ENCODE measurements at regions not wholly inside any gene's neighbourhood (a gene's known extent, or its start where the extent isn't known, plus 50 kb on each side); places are given as distances from the start of the nearest gene placed in this dataset.

DNA sequence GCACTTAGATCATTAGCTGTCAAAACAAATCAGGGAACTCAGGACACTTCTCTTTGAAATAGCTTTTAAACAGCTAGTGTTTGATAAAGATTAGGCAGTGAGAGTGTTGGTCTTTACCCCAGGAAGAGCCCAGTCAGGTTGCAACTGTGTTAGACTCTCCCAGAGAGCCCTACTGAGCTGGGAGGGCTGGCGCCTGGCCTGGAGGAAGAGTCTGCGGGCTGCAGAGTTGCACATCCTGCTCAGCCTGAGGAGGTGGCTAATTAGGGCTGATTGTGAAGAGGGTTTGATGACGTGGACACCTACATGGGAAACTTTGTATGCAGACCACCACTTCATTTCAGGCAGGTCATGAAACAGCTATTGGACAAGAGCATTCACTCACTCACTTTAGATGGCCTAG is 112.0 kb downstream of the TMEM174 start:
- DNase-seq = no peak

DNA sequence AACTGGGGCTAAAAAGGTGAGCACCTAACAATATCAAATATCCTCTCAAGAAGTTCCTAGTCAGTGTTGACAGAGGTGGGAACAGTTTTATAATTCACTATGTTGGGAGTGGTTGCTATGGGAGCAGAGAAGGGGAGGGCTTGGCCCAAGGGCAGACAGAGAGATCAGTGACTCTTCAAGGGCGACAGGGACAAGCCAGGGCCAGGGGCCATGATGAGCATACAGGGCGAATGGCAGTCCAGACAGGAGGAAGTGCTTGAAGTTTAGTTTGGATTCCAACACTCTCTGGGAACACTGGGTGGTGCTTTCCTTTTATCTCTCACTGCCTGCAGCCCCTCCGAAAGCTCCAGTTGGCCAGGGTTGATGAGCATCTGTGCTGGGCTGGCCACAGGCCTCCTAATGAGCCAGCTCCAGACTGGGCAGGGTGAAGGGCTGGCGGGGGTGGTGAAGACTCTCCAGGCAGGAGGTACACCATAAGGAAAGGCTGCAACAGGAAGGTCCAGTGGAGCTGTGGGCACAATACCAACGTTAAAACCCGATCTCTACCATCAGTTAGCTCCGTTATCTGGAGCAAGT is 111.3 kb downstream of the TMEM174 start:
- DNase-seq = no peak

DNA sequence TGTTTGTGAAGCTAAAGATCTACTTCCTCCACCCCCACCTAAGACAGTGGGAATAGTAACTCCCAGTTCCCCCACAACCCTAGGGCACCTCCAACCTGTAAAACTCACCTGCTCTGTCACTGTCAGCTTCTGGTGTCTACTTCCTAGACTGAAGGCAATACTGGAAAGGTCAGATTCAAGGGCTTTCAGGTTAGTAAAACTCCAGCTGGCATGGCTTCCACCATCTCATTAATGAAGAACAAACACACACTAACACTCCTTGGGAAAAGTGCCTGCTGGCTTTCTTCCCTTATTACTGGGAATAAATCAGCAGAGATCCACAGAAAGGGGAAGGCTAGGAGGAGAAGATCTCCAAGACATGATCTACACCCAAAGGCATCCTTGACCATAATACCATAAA is 109.9 kb downstream of the TMEM174 start:
- DNase-seq = no peak

DNA sequence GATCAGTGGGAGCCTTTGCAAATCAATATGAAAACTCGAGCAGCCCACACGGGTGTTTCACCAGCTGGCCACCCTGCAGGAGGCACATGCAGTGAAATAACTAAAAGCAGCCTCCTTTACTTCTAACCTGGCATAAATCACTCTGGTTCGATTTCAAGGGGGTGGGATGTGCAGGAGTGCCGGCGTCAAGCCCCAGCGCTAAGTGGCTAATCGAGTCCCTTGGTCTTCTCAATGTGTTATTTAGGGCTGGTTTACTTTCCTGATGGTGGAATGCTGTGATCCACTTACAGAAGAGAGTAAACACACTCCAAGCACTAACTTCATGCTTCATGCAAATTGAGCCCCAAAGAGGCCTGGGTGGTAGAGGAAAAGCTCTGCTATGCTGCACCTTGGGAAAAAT is 109.4 kb downstream of the TMEM174 start:
- no peak for DNase-seq

DNA sequence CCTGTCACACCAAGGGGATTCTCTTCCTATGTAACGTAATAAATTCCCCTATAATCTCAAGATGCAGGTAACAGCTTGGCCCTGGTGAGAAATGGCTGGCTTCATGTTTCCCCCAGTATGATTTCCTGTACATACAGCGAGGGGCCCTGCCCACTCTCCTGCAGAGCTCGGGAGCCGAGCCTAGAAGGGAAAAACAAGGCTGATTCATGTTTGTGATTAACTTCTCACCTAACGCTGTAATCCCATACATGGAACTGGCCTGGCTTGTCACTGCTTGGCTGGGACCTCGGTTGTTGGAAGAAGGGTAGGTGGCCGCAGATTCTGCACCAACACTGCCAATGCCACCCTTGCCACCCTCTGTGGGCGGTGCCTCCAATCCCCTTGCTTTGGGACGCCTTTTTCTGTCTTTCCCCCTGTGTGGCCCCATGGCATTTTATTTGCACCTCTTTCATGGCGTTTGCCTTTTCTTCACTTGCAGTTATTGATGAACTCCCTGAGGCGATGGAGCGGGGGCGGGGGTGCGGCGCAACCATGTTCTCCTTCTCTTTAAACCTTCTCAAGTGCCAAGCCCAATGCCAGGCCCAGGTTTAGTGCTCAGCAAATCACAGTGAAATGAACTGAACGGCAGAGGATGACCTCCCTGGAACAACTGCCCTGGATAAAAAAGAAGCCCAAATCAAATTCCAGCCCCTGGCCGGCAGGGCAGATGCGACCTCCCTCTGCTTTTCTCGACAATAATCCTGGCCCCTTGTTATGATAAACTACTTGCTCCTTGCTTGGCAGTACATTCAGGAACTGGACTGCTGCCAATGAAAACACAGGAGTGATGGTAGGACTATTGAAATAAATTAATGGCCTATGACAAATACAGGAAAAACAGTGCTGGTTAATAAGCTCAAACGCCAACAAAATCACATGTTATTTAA is 108.1 kb downstream of the TMEM174 start:
- DNase-seq = no peak

DNA sequence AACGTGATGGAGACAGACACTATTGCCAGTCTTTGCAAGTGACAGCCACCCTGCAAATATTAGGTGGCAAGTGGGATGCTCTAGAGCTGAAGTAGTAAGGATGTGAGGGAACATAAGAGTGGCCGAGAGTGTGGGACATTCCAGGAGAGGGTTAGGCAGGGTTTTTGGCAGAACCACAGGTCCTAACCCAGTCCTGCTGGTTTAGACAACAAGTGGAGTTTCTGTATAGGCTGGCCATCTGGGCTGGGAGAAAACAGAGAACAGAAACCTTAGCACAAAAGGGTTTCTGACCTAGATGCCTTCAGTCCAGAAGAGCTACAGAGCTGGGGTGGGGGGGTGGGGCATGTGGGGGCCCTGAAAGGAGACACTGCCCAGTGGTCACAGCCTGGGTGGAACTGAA is 107.4 kb downstream of the TMEM174 start:
- no peak for DNase-seq

DNA sequence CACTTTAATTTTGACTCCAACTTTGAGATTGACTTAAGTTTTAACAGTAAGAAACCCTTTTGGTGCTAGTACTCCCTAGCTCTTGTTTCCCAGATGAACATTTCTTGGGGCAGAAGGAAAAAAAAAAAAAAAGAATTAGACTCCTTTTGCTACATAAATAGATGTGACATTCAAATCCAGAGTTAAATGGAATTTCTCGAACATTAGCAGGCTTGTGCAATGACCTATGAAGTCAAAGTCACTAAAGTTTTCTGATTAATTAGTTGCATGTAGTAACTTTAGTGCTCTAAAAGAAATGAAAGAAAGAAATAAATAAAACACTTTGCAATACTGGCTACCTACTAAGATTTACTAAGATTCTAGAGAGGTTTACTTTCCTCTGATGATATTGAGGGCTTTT is 106.8 kb downstream of the TMEM174 start:
- DNase-seq = no peak

DNA sequence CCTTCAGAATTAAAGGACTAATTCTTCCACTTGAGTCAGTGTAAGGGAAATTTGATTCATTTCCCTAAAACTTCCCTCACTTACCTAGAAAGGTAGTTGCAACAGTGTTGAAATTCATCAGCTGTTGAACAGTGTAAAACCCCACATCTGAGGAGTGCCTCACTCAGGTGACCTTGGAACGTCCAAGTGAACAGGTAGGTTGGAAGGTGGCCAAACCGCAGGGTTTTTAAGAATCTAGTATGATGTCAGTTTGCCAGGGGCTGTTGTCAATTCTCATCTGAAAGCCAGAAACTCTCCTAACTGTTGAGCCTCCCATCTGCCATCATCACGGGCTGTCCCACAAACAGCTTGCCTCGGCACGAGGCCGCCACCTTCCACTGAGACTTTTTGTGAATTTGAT is 105.7 kb downstream of the TMEM174 start:
- DNase-seq = no peak

DNA sequence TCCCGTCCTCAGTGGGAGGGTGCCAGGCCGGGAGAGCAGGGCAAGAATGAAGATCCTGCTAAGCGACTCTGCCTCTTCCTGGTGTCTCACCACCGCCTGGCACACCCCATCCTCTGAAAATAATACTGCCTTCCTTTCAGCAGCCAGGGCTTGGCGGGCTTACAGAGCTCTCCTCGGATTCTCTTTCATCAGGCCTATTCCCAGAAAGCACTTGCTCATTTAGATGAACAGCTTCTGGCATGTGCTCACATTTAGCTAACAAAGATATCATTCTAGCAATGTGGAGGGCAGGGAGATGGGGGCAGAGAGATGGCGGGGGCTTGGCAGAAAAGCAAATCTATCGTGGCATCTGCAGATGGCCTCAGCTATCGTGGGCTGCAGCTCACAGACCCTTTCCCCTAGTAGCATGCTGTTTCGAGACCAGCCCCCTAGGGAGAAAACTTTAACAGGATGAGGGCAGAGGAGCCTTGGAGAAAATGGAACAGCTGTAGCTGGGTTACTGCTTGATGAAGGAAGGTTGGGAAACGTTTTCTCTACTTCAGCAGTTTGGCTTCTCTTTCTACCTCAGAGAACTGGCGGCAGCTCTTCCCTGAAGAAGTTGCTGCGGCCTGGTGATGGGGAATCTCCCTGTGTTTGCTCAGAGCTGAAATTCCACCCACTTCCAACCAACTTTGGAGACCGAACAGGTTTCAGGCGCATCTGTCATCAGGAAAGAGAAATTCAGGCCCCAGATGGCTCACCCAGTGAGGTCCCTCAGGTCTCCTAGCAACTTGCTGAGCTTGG is 102.1 kb downstream of the TMEM174 start:
- no peak for DNase-seq

DNA sequence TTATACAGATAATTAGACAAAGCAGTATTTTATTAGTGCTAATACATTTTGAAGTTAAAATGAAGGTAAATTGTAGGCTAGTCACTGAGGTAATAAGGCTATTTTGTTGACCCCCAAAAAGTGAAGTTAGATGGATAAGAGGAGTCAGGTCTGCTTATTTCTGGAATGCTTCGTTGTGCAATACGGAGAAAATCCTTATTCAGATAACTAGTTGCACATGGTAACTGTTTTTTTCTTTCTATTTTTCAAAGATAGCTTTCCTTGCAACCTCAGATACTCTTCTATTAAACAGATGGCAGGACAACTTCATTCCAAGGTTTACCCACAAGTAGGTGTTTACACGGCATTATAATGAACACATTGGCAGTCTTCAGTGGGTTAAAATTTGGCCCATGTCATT is 101.1 kb downstream of the TMEM174 start:
- DNase-seq = no peak

DNA sequence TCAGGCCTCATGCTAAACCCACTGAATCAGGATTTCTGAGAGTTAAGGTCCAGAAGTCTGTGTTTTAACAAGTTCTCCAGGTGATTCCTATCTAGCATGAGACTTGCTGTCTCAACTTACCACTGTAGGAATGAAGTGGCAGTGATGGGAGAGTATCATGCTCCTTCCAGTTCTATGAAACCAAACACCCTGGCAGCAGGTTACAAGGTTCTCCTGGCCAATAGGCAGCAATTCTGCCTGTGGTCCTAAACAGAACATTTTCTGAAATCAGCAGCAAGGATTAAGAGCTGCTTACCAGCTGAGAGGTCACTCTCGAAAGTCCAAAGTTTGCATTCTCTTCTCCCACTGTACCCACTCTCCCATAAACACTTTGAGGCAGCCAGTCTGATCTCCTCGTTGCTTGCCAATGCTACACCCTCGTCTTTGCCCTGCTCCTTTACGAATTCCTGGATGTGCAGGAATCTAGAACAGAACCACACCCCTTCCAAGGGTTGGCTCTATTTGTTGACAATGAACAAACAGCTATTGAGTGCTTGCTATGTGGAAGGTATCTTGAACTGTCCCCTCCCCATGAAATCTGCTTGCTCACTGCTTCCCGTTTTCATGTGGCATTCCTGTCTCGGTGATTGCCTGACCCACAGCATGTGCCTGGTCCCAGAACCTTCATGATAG is 100.5 kb downstream of the TMEM174 start:
- DNase-seq = no peak

DNA sequence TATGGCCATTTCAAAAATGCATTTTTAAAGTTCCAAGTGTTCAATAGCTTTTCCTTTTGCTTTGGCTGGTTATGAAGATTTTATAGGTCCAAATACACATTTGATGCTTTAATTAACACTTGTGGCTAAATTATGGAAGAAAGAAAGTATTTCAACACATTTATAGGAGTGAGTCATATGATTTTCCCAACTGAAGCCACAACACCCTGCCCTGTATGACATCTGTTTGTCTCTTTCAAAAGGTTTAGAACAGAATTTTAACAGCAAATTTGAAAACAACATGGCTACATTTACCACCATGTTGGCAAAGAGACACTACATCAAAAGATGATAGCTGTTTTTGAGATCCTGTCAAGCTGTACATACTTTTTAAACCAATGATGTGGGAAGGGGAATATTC is 99.4 kb downstream of the TMEM174 start:
- DNase-seq = no peak

DNA sequence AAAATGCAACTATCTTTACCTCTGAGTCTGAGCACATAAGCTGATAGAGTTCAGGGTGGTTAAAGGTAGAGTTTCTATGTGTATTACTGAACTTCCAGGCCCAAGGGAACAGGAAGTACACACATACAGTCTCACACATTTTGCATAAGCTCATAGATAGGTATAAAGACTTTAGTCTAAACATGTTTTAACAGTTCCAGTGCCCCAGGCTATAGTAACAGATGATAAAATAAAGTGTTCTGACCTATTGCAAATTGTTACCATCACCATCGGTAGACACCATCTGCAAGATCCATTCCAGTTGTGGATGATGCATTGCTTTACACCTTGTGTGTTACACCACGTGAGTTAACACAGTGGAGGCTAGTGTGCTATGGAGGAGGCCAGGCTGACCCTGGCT is 95.8 kb downstream of the TMEM174 start:
- no peak for DNase-seq

DNA sequence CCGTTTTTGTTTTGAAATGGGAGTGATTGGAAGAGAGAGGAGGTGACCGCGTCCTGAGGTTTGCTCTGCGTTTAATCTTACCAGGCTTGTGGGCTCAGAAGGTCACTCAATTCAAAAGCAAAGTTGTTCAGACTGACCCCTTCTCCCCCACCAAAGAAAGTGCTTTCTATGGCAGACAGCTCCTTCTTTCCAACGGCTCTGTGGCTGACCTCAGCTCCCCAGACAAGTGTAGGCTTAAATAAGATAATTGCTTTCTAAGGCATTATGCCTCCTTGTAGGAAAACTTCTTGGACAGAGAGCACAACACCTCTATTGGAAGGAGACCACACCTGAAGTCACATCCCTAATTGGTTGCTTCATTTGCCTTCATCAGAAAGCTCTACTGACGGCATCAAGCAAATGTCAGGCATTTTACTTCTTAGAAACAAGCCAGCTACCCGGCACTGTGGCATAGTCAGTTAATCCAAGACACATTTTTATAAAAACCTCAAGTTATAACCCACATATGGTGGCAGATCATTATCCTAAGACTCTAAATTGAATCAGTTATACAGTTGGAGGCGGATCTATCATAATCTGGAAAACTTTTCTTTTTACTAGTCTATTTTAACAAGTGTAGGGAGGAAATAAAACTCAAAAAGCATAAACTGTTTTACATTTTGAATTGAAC is 94.9 kb downstream of the TMEM174 start:
- no peak for DNase-seq

DNA sequence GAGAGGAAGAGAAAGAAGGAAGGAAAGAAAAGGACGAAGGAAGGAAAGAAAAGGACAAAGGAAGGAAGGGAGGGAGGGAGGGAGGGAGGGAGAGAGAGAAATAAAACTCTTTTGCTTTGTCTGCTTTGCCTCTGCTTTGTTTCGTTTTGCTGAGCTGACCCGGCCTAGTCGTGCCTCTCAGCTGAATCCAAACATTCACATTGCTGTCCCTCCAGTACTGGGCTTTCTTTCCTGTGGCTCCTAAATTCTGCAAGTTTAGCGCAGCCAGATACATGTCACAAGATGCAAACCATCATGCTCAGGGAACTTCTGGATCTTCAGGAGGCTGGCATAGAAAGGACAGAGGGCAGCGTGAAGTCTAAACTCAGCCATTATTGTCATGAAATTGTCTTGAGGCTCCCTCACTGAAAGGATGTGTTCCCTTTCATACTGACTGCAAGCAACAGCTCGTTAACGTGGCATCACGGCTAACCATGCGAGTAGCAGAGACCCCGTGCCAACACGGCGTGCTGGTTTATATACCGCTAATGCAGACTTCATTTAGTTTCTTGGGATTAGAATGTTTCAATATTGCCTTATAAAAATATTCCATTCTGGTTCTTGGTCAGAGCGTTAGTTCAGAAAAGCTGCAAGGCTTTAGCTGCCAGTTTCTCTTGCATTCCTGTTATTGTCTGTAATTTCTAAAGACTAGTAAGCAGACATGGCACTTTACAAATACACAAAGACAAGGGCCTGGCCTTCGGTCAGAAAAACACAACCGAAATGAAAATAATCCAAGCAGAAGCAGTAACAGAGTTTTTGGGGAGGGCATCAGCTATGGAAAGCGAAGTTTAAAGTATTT is 94.2 kb downstream of the TMEM174 start:
- no peak for DNase-seq

DNA sequence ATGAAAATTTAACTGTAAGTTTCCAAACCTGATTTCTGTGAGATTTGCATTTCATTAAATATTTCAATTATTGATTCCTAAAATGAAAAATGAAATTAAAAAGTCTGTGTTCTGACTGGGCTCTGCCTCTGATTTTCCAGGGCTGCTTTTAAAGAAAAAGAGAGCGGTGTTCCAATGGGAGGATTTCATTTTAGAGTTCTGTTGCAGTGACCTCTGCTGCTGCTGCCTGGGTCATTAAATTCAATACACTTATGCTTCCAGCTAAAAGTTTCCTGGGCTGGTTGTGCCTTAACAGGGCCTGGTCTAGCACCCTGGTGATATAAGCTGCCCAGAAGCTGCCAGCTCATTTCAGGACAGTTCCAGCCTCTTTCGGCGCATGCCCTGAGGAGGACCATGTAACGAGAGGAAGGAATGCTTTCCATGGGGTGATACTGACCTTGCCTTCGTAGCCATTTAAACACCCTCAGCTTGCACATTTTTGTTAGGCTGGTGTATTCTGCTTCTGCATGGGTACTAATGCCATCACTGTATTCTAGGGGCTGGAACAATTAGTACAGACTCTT is 93.3 kb downstream of the TMEM174 start:
- no peak for DNase-seq

DNA sequence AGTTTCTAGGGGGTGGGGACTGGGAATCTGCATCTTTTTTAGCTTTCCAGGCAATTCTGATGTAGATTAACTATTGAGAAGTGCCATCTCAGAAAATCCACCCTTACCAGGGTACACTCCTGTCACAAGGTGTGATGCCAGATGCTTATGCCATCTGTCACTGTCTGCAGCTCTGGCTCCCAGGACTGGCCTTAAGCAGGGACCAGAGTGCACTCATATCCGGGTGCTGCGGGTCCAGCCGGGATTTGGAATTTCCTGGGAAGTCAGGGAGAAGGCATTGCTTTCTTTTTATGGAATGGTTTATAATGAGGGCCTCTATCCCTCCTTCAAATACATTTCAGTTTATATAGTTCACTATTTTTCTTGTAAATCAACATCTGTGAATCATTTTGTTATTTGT is 92.6 kb downstream of the TMEM174 start:
- DNase-seq = no peak

DNA sequence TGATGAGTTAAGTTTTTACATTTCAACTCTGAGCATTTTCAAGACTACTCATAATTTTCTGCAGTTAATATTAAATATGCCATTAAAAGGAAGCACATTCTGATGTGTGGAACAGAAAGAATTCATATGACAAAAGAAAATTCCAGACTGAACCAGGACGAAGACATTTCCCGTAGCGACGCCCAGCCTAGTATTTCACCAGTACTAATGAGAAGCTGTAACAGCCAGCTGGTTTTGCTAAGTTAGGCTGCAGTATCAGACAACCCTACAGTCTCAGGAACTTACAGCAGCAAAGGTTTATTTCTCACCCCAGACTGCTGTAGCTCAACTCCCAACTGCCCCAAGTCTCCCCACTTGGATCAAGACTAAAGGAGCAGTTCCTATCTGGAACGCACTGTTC is 91.6 kb downstream of the TMEM174 start:
- no peak for DNase-seq

DNA sequence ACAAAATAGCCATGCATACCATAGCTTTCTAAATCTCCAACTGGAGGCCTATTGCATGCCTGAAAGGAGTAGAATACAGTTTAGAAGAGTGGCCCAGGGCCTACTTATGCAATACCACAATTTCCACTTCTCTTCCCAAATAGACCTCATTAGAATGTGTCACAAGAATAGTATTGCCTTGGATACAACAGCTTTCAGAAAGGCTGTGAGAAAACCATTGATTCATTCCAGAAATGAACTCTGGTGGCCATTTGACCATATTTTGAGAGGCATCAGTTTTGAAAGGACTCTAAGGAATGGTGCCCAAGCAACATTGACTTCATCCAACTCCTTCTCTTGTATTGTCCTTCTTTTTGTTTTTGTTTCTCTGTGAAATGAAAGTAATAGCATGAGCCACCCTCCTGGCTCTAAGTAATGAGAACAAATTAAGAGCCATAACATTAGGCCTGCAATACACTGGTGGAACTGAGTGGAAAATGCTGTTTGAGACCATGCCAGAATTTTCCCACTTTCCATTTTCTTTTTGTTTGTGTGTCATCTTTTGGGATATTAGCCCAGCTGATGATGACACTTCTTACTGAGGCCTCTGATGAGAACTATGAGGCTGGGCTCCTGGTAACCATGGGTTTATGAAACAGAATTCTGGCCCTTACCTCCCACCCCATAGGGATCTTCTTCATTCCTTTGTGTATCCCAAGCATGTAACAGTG is 90.2 kb downstream of the TMEM174 start:
- DNase-seq = no peak

DNA sequence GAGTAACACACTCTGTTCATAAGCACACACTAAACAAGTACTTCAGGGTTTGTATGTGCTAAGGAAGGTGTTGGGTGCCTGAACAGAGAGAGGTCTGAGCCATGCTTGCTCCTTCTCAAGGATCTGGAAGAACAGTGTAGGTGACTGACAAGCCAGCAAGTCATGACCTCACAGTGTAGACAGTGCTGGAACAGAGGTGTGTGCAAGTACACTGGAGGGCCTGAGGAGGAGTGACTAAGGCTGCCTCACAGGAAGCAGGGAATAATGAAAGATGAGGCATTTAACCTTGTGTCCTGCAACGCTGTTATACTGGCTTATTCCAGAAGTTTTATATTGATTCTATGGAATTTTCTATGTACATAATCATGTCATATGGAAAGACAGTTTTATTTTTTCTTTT is 83.9 kb downstream of the TMEM174 start:
- no peak for DNase-seq

DNA sequence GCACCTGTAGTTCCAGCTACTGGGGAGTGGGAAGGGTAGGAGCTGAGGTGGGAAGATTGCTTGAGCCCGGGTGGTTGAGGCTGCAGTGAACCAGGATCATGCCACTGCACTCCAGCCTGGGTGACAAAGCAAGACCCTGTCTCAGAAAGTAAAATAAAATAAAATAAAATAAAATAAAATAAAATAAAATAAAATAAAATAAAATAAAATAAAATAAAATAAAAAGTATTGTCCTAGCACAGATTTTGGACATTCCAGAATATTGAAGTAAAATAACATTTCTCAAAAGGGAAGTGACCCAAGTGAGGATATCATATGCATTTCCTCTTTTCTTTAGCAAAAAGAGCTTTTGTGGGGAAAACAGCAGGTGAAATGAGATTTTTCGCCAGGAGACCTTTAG is 83.5 kb downstream of the TMEM174 start:
- no peak for DNase-seq

Measured in activated CD8-positive, alpha-beta memory T cell treated with anti-CD3 and anti-CD28 coated beads for 24 hours (primary cell).